Loucy (cell line): ENCODE measurements at regions not wholly inside any gene's neighbourhood (a gene's known extent, or its start where the extent isn't known, plus 50 kb on each side); places are given as distances from the start of the nearest gene placed in this dataset.

Experiments used
- EZH2phosphoT487 ChIP-seq: fragments of 200-600 bp; IDR thresholded peaks from 2 replicates; pipeline ENCODE4 v1.6.1; 2018; ENCODE audit warnings: antibody characterized with exemption, mild to moderate bottlenecking, moderate library complexity, borderline replicate concordance
- TF ChIP-seq, protein P1 (sequence below): fragments of 200-600 bp; sonication (generic); conservative IDR thresholded peaks from 2 replicates; pipeline ENCODE4 v1.5.1; 2014; ENCODE audit warnings: mild to moderate bottlenecking, antibody characterized with exemption, low read length

- TF ChIP-seq, protein P1, sequence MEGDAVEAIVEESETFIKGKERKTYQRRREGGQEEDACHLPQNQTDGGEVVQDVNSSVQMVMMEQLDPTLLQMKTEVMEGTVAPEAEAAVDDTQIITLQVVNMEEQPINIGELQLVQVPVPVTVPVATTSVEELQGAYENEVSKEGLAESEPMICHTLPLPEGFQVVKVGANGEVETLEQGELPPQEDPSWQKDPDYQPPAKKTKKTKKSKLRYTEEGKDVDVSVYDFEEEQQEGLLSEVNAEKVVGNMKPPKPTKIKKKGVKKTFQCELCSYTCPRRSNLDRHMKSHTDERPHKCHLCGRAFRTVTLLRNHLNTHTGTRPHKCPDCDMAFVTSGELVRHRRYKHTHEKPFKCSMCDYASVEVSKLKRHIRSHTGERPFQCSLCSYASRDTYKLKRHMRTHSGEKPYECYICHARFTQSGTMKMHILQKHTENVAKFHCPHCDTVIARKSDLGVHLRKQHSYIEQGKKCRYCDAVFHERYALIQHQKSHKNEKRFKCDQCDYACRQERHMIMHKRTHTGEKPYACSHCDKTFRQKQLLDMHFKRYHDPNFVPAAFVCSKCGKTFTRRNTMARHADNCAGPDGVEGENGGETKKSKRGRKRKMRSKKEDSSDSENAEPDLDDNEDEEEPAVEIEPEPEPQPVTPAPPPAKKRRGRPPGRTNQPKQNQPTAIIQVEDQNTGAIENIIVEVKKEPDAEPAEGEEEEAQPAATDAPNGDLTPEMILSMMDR, result no peak
- TF ChIP-seq EZH2phosphoT487, result no peak
These were observed 1189.1 kb downstream of the GRIK2 start for GRCh38 chr6:102582569-102582968.
